Transverse colon (tissue), 3 donors: ENCODE measurements at regions not wholly inside any gene's neighbourhood (a gene's known extent, or its start where the extent isn't known, plus 50 kb on each side); places are given as distances from the start of the nearest gene placed in this dataset.

Experiments used
- CTCF ChIP-seq, 5 experiments: fragments of 200-600 bp in 3 of 5; fragments of 450-650 bp in 2 of 5; sonication (generic) in 3 of 5; IDR thresholded peaks; 1 replicate in 2 of 5; 2 replicates in 3 of 5; pipeline ENCODE4 v1.5.1; 2016 to 2017; ENCODE audit warnings: antibody characterized with exemption in 5 of 5, inconsistent platforms in 3 of 5, mild to moderate bottlenecking in 2 of 5, moderate library complexity in 1 of 5
- POLR2A ChIP-seq: fragments of 450-650 bp; IDR thresholded peaks from one replicate; pipeline ENCODE4 v1.6.1; 2016; ENCODE audit warnings: antibody characterized with exemption, mild to moderate bottlenecking, moderate library complexity

DNA sequence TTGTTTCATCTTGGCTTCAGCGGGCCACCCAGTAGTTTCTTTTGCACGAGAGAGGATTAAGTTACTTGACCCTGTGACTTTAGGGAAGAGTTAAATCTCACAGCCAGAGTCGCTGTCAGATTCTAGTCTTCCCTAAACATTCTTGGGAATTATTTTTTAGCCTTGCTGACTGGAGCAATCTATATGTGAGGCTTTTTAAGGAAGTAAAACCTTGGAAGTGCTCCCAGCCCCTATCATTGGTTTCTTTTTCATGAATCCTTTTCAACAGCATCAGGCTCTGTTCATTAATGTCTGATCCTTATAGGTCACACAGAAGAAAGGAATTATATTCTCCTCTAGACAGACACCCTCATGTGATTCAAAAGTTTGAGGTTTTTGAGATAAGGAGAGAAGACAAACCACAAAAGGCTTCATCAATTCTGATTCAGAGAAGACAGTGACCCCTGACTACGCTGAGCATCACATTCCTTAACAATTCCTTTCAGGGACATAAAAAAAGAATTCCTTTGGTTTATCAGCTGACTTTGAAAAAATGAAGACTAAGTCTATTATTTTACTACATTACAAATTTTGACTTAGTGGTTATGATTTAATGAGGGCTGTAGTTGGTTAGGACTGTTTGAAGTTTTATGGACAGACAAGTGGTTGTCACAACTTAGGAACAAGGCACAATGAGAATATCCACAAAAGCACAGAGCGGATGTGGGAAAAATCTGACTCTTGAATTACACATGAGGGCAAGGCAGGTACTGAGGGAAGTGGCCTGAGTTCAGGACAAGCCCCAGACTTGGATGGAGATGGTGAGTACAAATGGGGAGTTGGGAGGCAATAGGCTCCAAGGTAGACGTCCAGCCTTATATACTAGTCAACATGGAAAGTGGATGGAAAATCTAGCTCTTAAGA, 171.1 kb upstream of the STT3B start:
- TF ChIP-seq CTCF (IDR thresholded peaks at IDR 0.05) (no peak), POLR2A (no peak)
